ENCODE measurements at regions not wholly inside any gene's neighbourhood (a gene's known extent, or its start where the extent isn't known, plus 50 kb on each side); places are given as distances from the start of the nearest gene placed in this dataset.

DNA sequence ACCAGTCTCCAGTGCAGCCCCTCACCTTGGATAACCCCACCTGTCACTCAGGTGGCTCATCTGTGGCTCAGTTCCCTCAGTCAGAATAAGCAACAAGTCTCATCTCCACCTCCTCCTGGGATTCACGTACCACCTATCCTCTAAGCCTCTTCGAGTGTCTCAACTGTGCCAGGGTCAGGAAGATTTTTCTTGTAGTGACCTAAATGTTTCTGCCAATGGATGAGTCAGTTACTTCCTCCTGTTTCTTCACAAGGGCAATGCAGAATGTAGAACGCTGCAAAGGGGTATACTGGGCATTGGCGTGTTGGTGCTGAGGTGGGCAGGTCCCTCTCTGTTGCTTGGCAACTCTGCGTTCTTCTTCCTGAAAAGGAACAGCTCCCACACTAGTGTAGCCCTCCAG lies 213.3 kb upstream of the CXCR4 start:
- TF ChIP-seq EGR1 (IDR thresholded peaks at IDR 0.05; ENCODE audit: borderline replicate concordance in 1 of 2, low read depth in 2 of 2, low read length in 2 of 2) (no peak), HDAC2 (IDR thresholded peaks at IDR 0.05) (no peak), POLR2A (IDR thresholded peaks at IDR 0.05; ENCODE audit: low read depth, low read length) (no peak), NR2F1 (conservative IDR thresholded peaks at IDR 0.05) (no peak), ZNF274 (IDR thresholded peaks at IDR 0.05; ENCODE audit: insufficient read depth, insufficient read length) (no peak), EZH2 (IDR thresholded peaks at IDR 0.05; ENCODE audit: borderline replicate concordance, control insufficient read depth, low read depth, low read length) (no peak)
- TF ChIP-seq, protein P1, sequence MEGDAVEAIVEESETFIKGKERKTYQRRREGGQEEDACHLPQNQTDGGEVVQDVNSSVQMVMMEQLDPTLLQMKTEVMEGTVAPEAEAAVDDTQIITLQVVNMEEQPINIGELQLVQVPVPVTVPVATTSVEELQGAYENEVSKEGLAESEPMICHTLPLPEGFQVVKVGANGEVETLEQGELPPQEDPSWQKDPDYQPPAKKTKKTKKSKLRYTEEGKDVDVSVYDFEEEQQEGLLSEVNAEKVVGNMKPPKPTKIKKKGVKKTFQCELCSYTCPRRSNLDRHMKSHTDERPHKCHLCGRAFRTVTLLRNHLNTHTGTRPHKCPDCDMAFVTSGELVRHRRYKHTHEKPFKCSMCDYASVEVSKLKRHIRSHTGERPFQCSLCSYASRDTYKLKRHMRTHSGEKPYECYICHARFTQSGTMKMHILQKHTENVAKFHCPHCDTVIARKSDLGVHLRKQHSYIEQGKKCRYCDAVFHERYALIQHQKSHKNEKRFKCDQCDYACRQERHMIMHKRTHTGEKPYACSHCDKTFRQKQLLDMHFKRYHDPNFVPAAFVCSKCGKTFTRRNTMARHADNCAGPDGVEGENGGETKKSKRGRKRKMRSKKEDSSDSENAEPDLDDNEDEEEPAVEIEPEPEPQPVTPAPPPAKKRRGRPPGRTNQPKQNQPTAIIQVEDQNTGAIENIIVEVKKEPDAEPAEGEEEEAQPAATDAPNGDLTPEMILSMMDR (IDR thresholded peaks at IDR 0.05 in 2 of 3, conservative IDR thresholded peaks at IDR 0.05 in 1 of 3; ENCODE audit: control insufficient read depth in 2 of 3, extremely low read depth in 1 of 3, insufficient read depth in 1 of 3, low read depth in 3 of 3, low read length in 3 of 3) = no peak
- TF ChIP-seq, protein P2, sequence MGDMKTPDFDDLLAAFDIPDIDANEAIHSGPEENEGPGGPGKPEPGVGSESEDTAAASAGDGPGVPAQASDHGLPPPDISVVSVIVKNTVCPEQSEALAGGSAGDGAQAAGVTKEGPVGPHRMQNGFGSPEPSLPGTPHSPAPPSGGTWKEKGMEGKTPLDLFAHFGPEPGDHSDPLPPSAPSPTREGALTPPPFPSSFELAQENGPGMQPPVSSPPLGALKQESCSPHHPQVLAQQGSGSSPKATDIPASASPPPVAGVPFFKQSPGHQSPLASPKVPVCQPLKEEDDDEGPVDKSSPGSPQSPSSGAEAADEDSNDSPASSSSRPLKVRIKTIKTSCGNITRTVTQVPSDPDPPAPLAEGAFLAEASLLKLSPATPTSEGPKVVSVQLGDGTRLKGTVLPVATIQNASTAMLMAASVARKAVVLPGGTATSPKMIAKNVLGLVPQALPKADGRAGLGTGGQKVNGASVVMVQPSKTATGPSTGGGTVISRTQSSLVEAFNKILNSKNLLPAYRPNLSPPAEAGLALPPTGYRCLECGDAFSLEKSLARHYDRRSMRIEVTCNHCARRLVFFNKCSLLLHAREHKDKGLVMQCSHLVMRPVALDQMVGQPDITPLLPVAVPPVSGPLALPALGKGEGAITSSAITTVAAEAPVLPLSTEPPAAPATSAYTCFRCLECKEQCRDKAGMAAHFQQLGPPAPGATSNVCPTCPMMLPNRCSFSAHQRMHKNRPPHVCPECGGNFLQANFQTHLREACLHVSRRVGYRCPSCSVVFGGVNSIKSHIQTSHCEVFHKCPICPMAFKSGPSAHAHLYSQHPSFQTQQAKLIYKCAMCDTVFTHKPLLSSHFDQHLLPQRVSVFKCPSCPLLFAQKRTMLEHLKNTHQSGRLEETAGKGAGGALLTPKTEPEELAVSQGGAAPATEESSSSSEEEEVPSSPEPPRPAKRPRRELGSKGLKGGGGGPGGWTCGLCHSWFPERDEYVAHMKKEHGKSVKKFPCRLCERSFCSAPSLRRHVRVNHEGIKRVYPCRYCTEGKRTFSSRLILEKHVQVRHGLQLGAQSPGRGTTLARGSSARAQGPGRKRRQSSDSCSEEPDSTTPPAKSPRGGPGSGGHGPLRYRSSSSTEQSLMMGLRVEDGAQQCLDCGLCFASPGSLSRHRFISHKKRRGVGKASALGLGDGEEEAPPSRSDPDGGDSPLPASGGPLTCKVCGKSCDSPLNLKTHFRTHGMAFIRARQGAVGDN (IDR thresholded peaks at IDR 0.05) = no peak

All from GM12878 (cell line).